Activated B cell treated with CpG ODN at 0.5 μM for 24 hours (primary cell): ENCODE measurements at regions not wholly inside any gene's neighbourhood (a gene's known extent, or its start where the extent isn't known, plus 50 kb on each side); places are given as distances from the start of the nearest gene placed in this dataset.
"Not testable (repeated sequence)": the region's sequence is repeated elsewhere in the genome, so short reads cannot be mapped to it uniquely, and the experiment has no call there.

Source experiments
- ATAC-seq: fragments of 200-7000 bp; cut with Tn5 transposase; one replicate; pipeline ENCODE4 v1.10.0; 2021; ENCODE audit warnings: low read depth, mild to moderate bottlenecking, moderate library complexity
- CTCF ChIA-PET: fragments of 350-600 bp; sonication (Branson Sonifier 250); formaldehyde crosslinking; loops from one replicate; lab custom pipeline; 2021; ENCODE audit warnings: antibody characterized with exemption; lab: Charles Lee
- POLR2A ChIA-PET: fragments of 350-600 bp; sonication (Branson Sonifier 250); formaldehyde crosslinking; loops from one replicate; lab custom pipeline; 2021; ENCODE audit warnings: antibody characterized with exemption; lab: Charles Lee
- DNase-seq: peaks from one replicate; pipeline ENCODE4 v3.0.0; 2022
- H3K27ac Mint-ChIP-seq: one replicate; pipeline ENCODE4 v1.8.0; 2020; ENCODE audit warnings: mixed read lengths
- H3K27me3 Mint-ChIP-seq: one replicate; pipeline ENCODE4 v1.8.0; 2021; ENCODE audit warnings: mixed read lengths
- H3K36me3 Mint-ChIP-seq: one replicate; pipeline ENCODE4 v1.8.0; 2021; ENCODE audit warnings: low read depth, mixed read lengths
- H3K4me1 Mint-ChIP-seq: one replicate; pipeline ENCODE4 v1.8.0; 2021; ENCODE audit warnings: mixed read lengths
- H3K4me3 Mint-ChIP-seq: one replicate; pipeline ENCODE4 v1.8.0; 2020; ENCODE audit warnings: mild to moderate bottlenecking, mixed read lengths
- H3K9me3 Mint-ChIP-seq: one replicate; pipeline ENCODE4 v1.8.0; 2020; ENCODE audit warnings: mixed read lengths
- CTCF ChIP-seq: fragments of 200-600 bp; IDR thresholded peaks from one replicate; pipeline ENCODE4 v1.8.0; 2022; ENCODE audit warnings: antibody characterized with exemption, mild to moderate bottlenecking
- intact Hi-C: fragments of 100-400 bp; cut with micrococcal nuclease; formaldehyde crosslinking; loops from one replicate; pipeline ENCODE4 v1.15.1; 2024

GRCh38 chr6:80586242-80586641 lies 479.8 kb downstream of the BCKDHB start:
- no peak for TF ChIP-seq CTCF
- DNase-seq: no peak
- H3K27ac Mint-ChIP-seq: no peak overlapping the region
- H3K4me1 Mint-ChIP-seq: no peaks in the 10 kb centered on the region
- CTCF ChIA-PET: no interaction called here
- intact Hi-C loops: no loop called here
- no peaks in the 10 kb centered on the region for H3K27me3 Mint-ChIP-seq
- POLR2A ChIA-PET: no interaction called here
- no peak for ATAC-seq
- no peaks in the 10 kb centered on the region for H3K36me3 Mint-ChIP-seq
- peaks cover 19% of the 10 kb centered on the region for H3K9me3 Mint-ChIP-seq
- no peak overlapping the region for H3K4me3 Mint-ChIP-seq

- no peaks in the 10 kb centered on the region for H3K4me1 Mint-ChIP-seq
- no peaks in the 10 kb centered on the region for H3K27me3 Mint-ChIP-seq
- no peak overlapping the region for H3K4me3 Mint-ChIP-seq
- intact Hi-C loops: no loop called here
- H3K36me3 Mint-ChIP-seq: no peaks in the 10 kb centered on the region
- ATAC-seq: no peak
- TF ChIP-seq CTCF: no peak
- H3K27ac Mint-ChIP-seq: no peak overlapping the region
- ChIA-PET CTCF (no interaction called here), POLR2A (no interaction called here)
- no peak for DNase-seq
- H3K9me3 Mint-ChIP-seq: peaks cover 2% of the 10 kb centered on the region
Measured at GRCh38 chr6:80579391-80580023, 473.0 kb downstream of the BCKDHB start.

GRCh38 chr6:80573320-80573719 lies 466.8 kb downstream of the BCKDHB start:
- POLR2A ChIA-PET, ATAC-seq, DNase-seq, H3K36me3 Mint-ChIP-seq, H3K9me3 Mint-ChIP-seq, CTCF ChIA-PET, H3K4me3 Mint-ChIP-seq, H3K4me1 Mint-ChIP-seq, intact Hi-C loops, H3K27me3 Mint-ChIP-seq, H3K27ac Mint-ChIP-seq: not testable (repeated sequence)

- CTCF ChIA-PET: no interaction called here
- DNase-seq (no peak), ATAC-seq (no peak)
- intact Hi-C loops: no loop called here
- Mint-ChIP-seq H3K36me3 (no peaks in the 10 kb centered on the region), H3K4me3 (no peak overlapping the region), H3K4me1 (no peaks in the 10 kb centered on the region), H3K27ac (no peak overlapping the region), H3K9me3 (no peaks in the 10 kb centered on the region), H3K27me3 (no peaks in the 10 kb centered on the region)
- no peak for TF ChIP-seq CTCF
- POLR2A ChIA-PET: no interaction called here
Measured at GRCh38 chr6:80566361-80566760, 459.9 kb downstream of the BCKDHB start.

- Mint-ChIP-seq H3K9me3 (no peaks in the 10 kb centered on the region), H3K27ac (no peak overlapping the region), H3K27me3 (no peaks in the 10 kb centered on the region), H3K4me1 (no peaks in the 10 kb centered on the region), H3K36me3 (no peaks in the 10 kb centered on the region), H3K4me3 (no peak overlapping the region)
- DNase-seq (no peak), ATAC-seq (no peak)
- intact Hi-C loops: no loop called here
- no peak for TF ChIP-seq CTCF
- ChIA-PET CTCF (no interaction called here), POLR2A (no interaction called here)
Measured at GRCh38 chr6:80553071-80553740, 446.7 kb downstream of the BCKDHB start.
